OCI-LY3 (cell line): ENCODE measurements at regions not wholly inside any gene's neighbourhood (a gene's known extent, or its start where the extent isn't known, plus 50 kb on each side); places are given as distances from the start of the nearest gene placed in this dataset.

Experiments used
- EZH2phosphoT487 ChIP-seq: fragments of 200-600 bp; shearing (Covaris generic); IDR thresholded peaks from 2 replicates; pipeline ENCODE4 v1.6.1; 2018; ENCODE audit warnings: antibody characterized with exemption, mixed run types, low read depth
- TF ChIP-seq, protein P1 (sequence below): fragments of 200-600, 300-600 bp; sonication (generic); IDR thresholded peaks from 2 replicates; pipeline ENCODE4 v1.5.1; 2014; ENCODE audit warnings: antibody characterized with exemption, low read length, low read depth

DNA sequence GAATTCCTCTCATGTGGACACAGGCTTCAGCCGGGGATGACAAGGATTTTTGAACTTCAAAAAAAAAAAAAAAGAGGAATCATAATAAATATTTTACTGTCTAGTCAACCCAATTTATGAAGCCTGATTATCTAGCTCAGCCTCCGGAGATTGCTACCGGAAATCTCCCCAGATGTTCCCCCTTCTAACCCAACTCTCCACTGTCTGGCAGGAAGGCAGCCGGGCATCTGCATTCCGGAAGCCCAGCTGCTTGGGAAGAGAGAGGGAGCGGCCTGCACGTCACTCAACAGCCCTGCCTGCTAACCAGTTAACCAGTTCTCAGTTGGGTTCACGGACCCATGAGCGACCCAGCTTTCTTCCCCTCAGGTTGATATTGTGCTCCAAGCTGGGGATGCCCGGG lies 87.2 kb upstream of the POU3F3 start:
- TF ChIP-seq, protein P1, sequence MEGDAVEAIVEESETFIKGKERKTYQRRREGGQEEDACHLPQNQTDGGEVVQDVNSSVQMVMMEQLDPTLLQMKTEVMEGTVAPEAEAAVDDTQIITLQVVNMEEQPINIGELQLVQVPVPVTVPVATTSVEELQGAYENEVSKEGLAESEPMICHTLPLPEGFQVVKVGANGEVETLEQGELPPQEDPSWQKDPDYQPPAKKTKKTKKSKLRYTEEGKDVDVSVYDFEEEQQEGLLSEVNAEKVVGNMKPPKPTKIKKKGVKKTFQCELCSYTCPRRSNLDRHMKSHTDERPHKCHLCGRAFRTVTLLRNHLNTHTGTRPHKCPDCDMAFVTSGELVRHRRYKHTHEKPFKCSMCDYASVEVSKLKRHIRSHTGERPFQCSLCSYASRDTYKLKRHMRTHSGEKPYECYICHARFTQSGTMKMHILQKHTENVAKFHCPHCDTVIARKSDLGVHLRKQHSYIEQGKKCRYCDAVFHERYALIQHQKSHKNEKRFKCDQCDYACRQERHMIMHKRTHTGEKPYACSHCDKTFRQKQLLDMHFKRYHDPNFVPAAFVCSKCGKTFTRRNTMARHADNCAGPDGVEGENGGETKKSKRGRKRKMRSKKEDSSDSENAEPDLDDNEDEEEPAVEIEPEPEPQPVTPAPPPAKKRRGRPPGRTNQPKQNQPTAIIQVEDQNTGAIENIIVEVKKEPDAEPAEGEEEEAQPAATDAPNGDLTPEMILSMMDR: no peak
- TF ChIP-seq EZH2phosphoT487: no peak
